ENCODE measurements at regions not wholly inside any gene's neighbourhood (a gene's known extent, or its start where the extent isn't known, plus 50 kb on each side); places are given as distances from the start of the nearest gene placed in this dataset.
"Not testable (repeated sequence)": the region's sequence is repeated elsewhere in the genome, so short reads cannot be mapped to it uniquely, and the experiment has no call there.

GRCh38 chr13:22893777-22894176 lies 287.0 kb upstream of the SGCG start:
- Histone ChIP-seq H3K27me3 (no peaks in the 10 kb centered on the region), H3K9me3 (peaks cover 0 to 12% (median 0%) of the 10 kb centered on the region in 12 donors), H3K36me3 (no peaks in the 10 kb centered on the region), H3K4me1 (no peaks in the 10 kb centered on the region), H3K27ac (no peak overlapping the region), H3K4me3 (no peak overlapping the region)
- ATAC-seq = no peak
- no peak for TF ChIP-seq POLR2A (IDR thresholded peaks at IDR 0.05)
- TF ChIP-seq CTCF (IDR thresholded peaks at IDR 0.05) = no peak
- intact Hi-C loops (cut with DNase I) = no loop called here
- DNase-seq = no peak
- WGBS, 4 donors = 46 to 70% (median 68%) methylated on average over 2 of the region's 2 CpGs

DNA sequence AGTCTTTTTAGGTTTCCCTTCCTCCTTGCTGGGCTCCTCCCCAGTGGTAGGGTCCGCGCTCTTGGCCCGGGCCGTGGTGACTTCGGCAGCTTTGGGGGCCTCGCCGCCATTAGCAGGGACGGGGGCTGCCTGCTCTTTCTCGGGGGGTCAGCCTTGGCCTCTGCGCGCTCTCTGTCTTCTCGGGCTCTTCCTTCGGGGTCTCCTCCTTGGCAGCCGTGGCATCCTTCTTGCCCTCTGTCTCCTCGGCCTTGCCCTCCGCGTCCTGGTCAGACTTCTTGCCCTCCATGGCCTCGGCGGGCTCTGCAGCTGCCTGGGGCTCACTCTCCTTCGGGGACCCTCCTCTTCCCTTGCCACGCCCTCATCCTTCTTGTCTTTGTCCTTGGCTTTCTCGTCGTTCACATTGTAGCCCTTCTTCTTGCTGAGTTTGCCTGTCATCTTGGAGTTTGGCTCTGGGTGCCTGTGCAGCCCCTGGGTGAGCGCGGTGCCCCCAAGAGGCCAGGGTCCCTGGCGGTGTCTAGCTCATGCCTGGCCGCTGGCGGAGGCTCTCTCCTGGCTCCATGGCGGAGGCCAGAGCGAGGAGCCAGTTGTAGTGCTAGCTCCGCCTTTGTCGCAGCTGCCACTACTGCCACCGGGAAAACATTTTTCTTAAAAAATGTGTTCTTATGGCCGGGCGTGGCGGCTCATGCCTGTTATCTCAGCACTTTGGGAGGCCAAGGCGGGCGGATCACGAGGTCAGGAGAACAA lies 283.0 kb upstream of the SGCG start:
- Histone ChIP-seq H3K9me3 (peaks cover 0 to 5% (median 0%) of the 10 kb centered on the region in 12 donors), H3K27ac (no peak overlapping the region), H3K4me3 (no peak overlapping the region), H3K27me3 (no peaks in the 10 kb centered on the region), H3K36me3 (no peaks in the 10 kb centered on the region), H3K4me1 (no peaks in the 10 kb centered on the region)
- intact Hi-C loops (cut with DNase I) = no loop called here
- DNase-seq = no peak
- TF ChIP-seq CTCF (IDR thresholded peaks at IDR 0.05) = no peak
- TF ChIP-seq POLR2A (IDR thresholded peaks at IDR 0.05) = no peak
- no peak for ATAC-seq
- WGBS, 4 donors = 89 to 95% (median 91%) methylated on average over 28 to 39 of the region's 39 CpGs

GRCh38 chr13:22900416-22900951 lies 280.3 kb upstream of the SGCG start:
- DNase-seq; intact Hi-C loops (cut with DNase I); H3K4me3 ChIP-seq; H3K36me3 ChIP-seq; H3K27ac ChIP-seq; H3K4me1 ChIP-seq; H3K9me3 ChIP-seq; H3K27me3 ChIP-seq; ATAC-seq: not testable (repeated sequence)
- 87 to 95% (median 91%) methylated on average over 18 to 28 of the region's 28 CpGs for WGBS, 4 donors

DNA sequence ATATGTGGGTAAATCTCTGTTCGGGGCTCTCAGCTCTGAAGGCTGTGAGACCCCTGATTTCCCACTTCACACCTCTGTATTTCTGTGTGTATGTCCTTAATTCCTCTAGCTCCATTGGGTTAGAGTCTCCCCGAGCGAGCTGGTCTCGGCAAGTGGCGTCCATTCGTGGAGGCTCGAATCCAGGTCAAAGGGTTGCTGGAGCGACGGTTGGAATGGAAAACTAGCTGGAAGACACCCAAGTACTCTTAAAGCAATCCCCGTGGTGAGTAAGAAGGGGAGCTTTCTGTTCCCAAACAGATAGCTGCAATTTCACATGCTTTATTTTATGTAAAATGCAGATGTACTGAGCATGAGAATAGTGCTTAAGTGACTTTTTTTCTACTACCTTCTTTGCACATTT lies 277.5 kb upstream of the SGCG start:
- 76 to 88% (median 80%) methylated on average over 10 of the region's 10 CpGs for WGBS, 4 donors
- ATAC-seq (no peak), DNase-seq (no peak)
- Histone ChIP-seq H3K9me3 (peaks cover 0 to 5% (median 0%) of the 10 kb centered on the region in 12 donors), H3K36me3 (no peaks in the 10 kb centered on the region), H3K4me1 (no peaks in the 10 kb centered on the region), H3K4me3 (no peak overlapping the region), H3K27me3 (no peaks in the 10 kb centered on the region), H3K27ac (no peak overlapping the region)
- TF ChIP-seq CTCF (IDR thresholded peaks at IDR 0.05) (no peak), POLR2A (IDR thresholded peaks at IDR 0.05) (no peak)
- intact Hi-C loops (cut with DNase I) = no loop called here

DNA sequence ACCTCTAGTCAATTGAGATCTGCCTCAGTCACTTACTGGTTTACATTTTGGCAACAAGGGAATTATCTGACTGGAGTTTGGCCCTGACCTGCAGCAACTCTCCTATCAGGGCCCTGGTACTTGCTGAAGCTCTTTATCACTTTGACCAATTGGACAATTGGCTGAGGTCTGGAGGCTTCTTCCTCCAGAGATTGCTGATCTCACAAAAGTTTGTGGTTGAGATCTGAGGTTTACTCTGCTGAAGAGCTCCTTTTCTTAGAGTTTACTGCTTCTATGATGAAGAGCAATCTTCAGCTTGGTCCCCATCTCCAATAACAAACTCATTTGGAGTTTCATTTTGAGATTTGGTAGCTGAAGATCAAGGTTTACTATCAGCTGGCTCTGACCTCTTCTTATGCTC lies 276.9 kb upstream of the SGCG start:
- DNase-seq (no peak), ATAC-seq (no peak)
- no peaks in the 10 kb centered on the region for H3K36me3 ChIP-seq
- intact Hi-C loops (cut with DNase I) = no loop called here
- H3K9me3 ChIP-seq = peaks cover 0 to 5% (median 0%) of the 10 kb centered on the region in 12 donors
- H3K4me3 ChIP-seq = no peak overlapping the region
- TF ChIP-seq CTCF (IDR thresholded peaks at IDR 0.05) (no peak), POLR2A (IDR thresholded peaks at IDR 0.05) (no peak)
- H3K4me1 ChIP-seq = no peaks in the 10 kb centered on the region
- no peaks in the 10 kb centered on the region for H3K27me3 ChIP-seq
- H3K27ac ChIP-seq = no peak overlapping the region
